AG10803 (cell line): ENCODE measurements at regions not wholly inside any gene's neighbourhood (a gene's known extent, or its start where the extent isn't known, plus 50 kb on each side); places are given as distances from the start of the nearest gene placed in this dataset.
"Not testable (repeated sequence)": the region's sequence is repeated elsewhere in the genome, so short reads cannot be mapped to it uniquely, and the experiment has no call there.

Source experiments
- DNase-seq: peaks from one replicate; pipeline ENCODE4 v3.0.0; 2010; ENCODE audit warnings: low read depth
- H3K4me3 ChIP-seq: 2 replicates; pipeline ENCODE4 v1.5.1; 2011; ENCODE audit warnings: mild to moderate bottlenecking, low read length, control low read depth
- CTCF ChIP-seq: conservative IDR thresholded peaks from 2 replicates; pipeline ENCODE4 v1.5.1; 2011; ENCODE audit warnings: mild to moderate bottlenecking, low read length, control low read depth, inconsistent platforms

GRCh38 chr10:125605167-125605566, 77.8 kb downstream of the TEX36 start:
- DNase-seq, result peak; percentile 12
- H3K4me3 ChIP-seq, result no peak overlapping the region
- TF ChIP-seq CTCF, result no peak

- no peak overlapping the region for H3K4me3 ChIP-seq
- TF ChIP-seq CTCF, result no peak
- no peak for DNase-seq
These were observed 80.1 kb downstream of the TEX36 start for GRCh38 chr10:125602825-125603224.

GRCh38 chr10:125599194-125599593, 83.8 kb downstream of the TEX36 start:
- H3K4me3 ChIP-seq, result no peak overlapping the region
- DNase-seq, result no peak
- no peak for TF ChIP-seq CTCF

- no peak for DNase-seq
- no peak for TF ChIP-seq CTCF
- no peak overlapping the region for H3K4me3 ChIP-seq
These were observed 87.1 kb downstream of the TEX36 start for GRCh38 chr10:125595911-125596310.

- DNase-seq, result no peak
- no peak overlapping the region for H3K4me3 ChIP-seq
- TF ChIP-seq CTCF, result no peak
These were observed 89.3 kb downstream of the TEX36 start for GRCh38 chr10:125593644-125594043.

GRCh38 chr10:125592897-125593296, 90.1 kb downstream of the TEX36 start:
- no peak for TF ChIP-seq CTCF
- DNase-seq, result no peak
- H3K4me3 ChIP-seq, result no peak overlapping the region

- no peak for DNase-seq
- no peak for TF ChIP-seq CTCF
- H3K4me3 ChIP-seq, result no peak overlapping the region
These were observed 91.1 kb downstream of the TEX36 start for GRCh38 chr10:125591886-125592285.

- H3K4me3 ChIP-seq, DNase-seq: not testable (repeated sequence)
These were observed 94.2 kb downstream of the TEX36 start for GRCh38 chr10:125588738-125589137.
